Liver (tissue), 8 donors: ENCODE measurements at regions not wholly inside any gene's neighbourhood (a gene's known extent, or its start where the extent isn't known, plus 50 kb on each side); places are given as distances from the start of the nearest gene placed in this dataset.

Experiments used
- DNase-seq: peaks from one replicate; pipeline ENCODE4 v3.0.0-alpha.2; 2017; ENCODE audit warnings: low spot score
- H3K27ac ChIP-seq, 2 donors: one replicate each; pipeline ENCODE4 v1.7.0; 2013; ENCODE audit warnings: inconsistent platforms in 2 of 2, low read length in 2 of 2, control low read depth in 1 of 2, low read depth in 1 of 2, mild to moderate bottlenecking in 1 of 2
- H3K27me3 ChIP-seq, 4 donors: one replicate each; pipeline versions ENCODE4 v1.6.1 to v1.7.0; 2013; ENCODE audit warnings: low read length in 3 of 4, inconsistent platforms in 1 of 4, mild to moderate bottlenecking in 1 of 4, moderate library complexity in 1 of 4; ENCODE audit not compliant: control insufficient read depth in 4 of 4, insufficient read depth in 4 of 4
- H3K36me3 ChIP-seq, 4 donors: one replicate each; pipeline versions ENCODE4 v1.6.1 to v1.7.0; 2013; ENCODE audit warnings: low read length in 3 of 4, mild to moderate bottlenecking in 3 of 4, low read depth in 1 of 4, moderate library complexity in 1 of 4; ENCODE audit not compliant: control insufficient read depth in 4 of 4, insufficient read depth in 3 of 4
- H3K4me1 ChIP-seq, 4 donors: one replicate each; pipeline versions ENCODE4 v1.6.1 to v1.7.0; 2013; ENCODE audit warnings: low read length in 3 of 4, mild to moderate bottlenecking in 3 of 4, moderate library complexity in 1 of 4; ENCODE audit not compliant: control insufficient read depth in 4 of 4, insufficient read depth in 4 of 4
- H3K4me3 ChIP-seq, 3 donors: one replicate each; pipeline versions ENCODE4 v1.6.1 to v1.7.0; 2013; ENCODE audit warnings: low read length in 3 of 3, control low read depth in 1 of 3, low read depth in 1 of 3, mild to moderate bottlenecking in 1 of 3
- H3K9ac ChIP-seq, 2 donors: one replicate each; pipeline ENCODE4 v1.7.0; 2013; ENCODE audit warnings: low read length in 2 of 2, mild to moderate bottlenecking in 2 of 2, moderate library complexity in 2 of 2, control low read depth in 1 of 2, low read depth in 1 of 2
- H3K9me3 ChIP-seq, 4 donors: one replicate each; pipeline versions ENCODE4 v1.6.1 to v1.7.0; 2013; ENCODE audit warnings: low read length in 3 of 4; ENCODE audit not compliant: control insufficient read depth in 4 of 4
- CTCF ChIP-seq: fragments of 150-350 bp; IDR thresholded peaks from 2 replicates; pipeline ENCODE4 v1.5.1; 2017; ENCODE audit warnings: improper control_type of control experiment, low read depth, low read length; ENCODE audit not compliant: missing input control
- EGR1 ChIP-seq, 2 donors: IDR thresholded peaks; 2 replicates each; pipeline ENCODE4 v1.6.1; 2016 to 2018; ENCODE audit warnings: antibody characterized with exemption in 2 of 2, low read depth in 2 of 2
- FOXA1 ChIP-seq: IDR thresholded peaks from 2 replicates; pipeline ENCODE4 v1.6.1; 2016; ENCODE audit warnings: antibody characterized with exemption
- FOXA2 ChIP-seq: IDR thresholded peaks from 2 replicates; pipeline ENCODE4 v1.6.1; 2016; ENCODE audit warnings: antibody characterized with exemption
- GABPA ChIP-seq, 2 donors: IDR thresholded peaks in 1 of 2; conservative IDR thresholded peaks in 1 of 2; 2 replicates each; pipeline ENCODE4 v1.6.1; 2016; ENCODE audit warnings: antibody characterized with exemption in 2 of 2, mild to moderate bottlenecking in 1 of 2, moderate library complexity in 1 of 2
- HNF4A ChIP-seq, 2 donors: conservative IDR thresholded peaks; 2 replicates each; pipeline ENCODE4 v1.6.1; 2016; ENCODE audit warnings: antibody characterized with exemption in 2 of 2, mild to moderate bottlenecking in 2 of 2
- HNF4G ChIP-seq: IDR thresholded peaks from 2 replicates; pipeline ENCODE4 v1.6.1; 2016; ENCODE audit warnings: antibody characterized with exemption
- JUND ChIP-seq, 2 donors: IDR thresholded peaks; 2 replicates each; pipeline ENCODE4 v1.6.1; 2016; ENCODE audit warnings: antibody characterized with exemption in 2 of 2
- MAX ChIP-seq: IDR thresholded peaks from 2 replicates; pipeline ENCODE4 v1.6.1; 2016; ENCODE audit warnings: antibody characterized with exemption
- NR2F2 ChIP-seq: IDR thresholded peaks from 2 replicates; pipeline ENCODE4 v1.6.1; 2016; ENCODE audit warnings: antibody characterized with exemption
- RAD21 ChIP-seq, 2 donors: IDR thresholded peaks; 2 replicates each; pipeline ENCODE4 v1.6.1; 2016; ENCODE audit warnings: antibody characterized with exemption in 2 of 2, mild to moderate bottlenecking in 2 of 2
- REST ChIP-seq: IDR thresholded peaks from 2 replicates; pipeline ENCODE4 v1.6.1; 2016; ENCODE audit warnings: antibody characterized with exemption, mild to moderate bottlenecking
- RXRA ChIP-seq, 2 donors: IDR thresholded peaks; 2 replicates each; pipeline ENCODE4 v1.6.1; 2017 to 2018; ENCODE audit warnings: antibody characterized with exemption in 2 of 2, mild to moderate bottlenecking in 1 of 2
- SP1 ChIP-seq: IDR thresholded peaks from 2 replicates; pipeline ENCODE4 v1.6.1; 2018; ENCODE audit warnings: antibody characterized with exemption, mild to moderate bottlenecking
- TAF1 ChIP-seq: conservative IDR thresholded peaks from 2 replicates; pipeline ENCODE4 v1.6.1; 2016; ENCODE audit warnings: antibody characterized with exemption, mild to moderate bottlenecking
- YY1 ChIP-seq: IDR thresholded peaks from 2 replicates; pipeline ENCODE4 v1.6.1; 2016; ENCODE audit warnings: antibody characterized with exemption, mild to moderate bottlenecking
- WGBS: extraction: QIAGEN DNeasy Blood & Tissue Kit; methylation state at CpG from one replicate; pipeline ENCODE4 v1.1.7; 2013; 5-methylcytosine and 5-hydroxymethylcytosine counted together
- TF ChIP-seq, protein P1 (sequence below): IDR thresholded peaks from 2 replicates; pipeline ENCODE4 v1.6.1; 2016; ENCODE audit warnings: antibody characterized with exemption
- donor health status: healthy.
- donor health status: healthy.
- donor health status: healthy.
- donor health status: healthy.
- donor health status: healthy.

DNA sequence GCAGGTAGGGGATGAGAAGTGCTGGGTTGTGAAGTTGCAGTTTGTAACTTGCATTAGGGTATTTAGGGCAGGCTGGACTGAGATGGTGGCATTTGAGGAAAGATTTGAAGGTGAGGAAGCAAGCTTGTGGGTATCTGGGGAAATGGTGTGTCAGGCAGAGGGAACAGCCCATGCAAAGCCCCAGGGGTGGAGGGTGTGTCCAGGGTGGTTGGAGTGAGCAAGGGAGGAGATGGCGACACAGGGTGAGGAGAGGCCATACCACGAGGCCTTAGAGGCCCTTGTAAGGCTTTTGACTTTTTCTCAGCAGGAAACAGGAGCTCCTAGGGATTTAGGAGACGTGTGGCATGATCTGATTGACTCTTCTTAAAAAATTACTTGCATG lies 136.9 kb downstream of the NUAK1 start:
- TF ChIP-seq TAF1, result no peak
- no peak for TF ChIP-seq RAD21 (IDR thresholded peaks at IDR 0.05)
- TF ChIP-seq JUND (IDR thresholded peaks at IDR 0.05), result no peak
- Histone ChIP-seq H3K4me3 (no peak overlapping the region), H3K36me3 (no peaks in the 10 kb centered on the region), H3K9ac (no peak overlapping the region), H3K27me3 (no peaks in the 10 kb centered on the region), H3K4me1 (no peaks in the 10 kb centered on the region), H3K9me3 (no peaks in the 10 kb centered on the region), H3K27ac (no peak overlapping the region)
- WGBS, result 87% methylated on average over 3 of the region's 3 CpGs
- no peak for DNase-seq

DNA sequence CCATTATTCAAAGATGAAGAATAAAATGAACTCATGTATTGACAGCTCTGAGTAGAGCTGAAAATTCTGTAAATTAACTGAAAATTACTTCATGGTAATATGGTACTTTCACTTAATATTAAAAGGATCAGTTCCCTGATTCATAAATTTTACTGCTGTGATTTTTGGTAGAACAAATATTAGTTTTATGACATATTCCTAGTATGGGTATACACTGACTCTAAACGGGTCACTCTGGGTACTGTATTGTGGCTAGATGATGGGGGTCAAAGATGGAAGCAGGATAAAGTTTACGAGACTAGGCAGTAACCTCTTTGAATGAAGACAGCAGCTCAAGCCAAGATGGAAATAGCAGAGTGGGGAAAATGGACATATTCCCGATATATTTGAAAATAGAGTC lies 135.5 kb downstream of the NUAK1 start:
- Histone ChIP-seq H3K9ac (no peak overlapping the region), H3K9me3 (no peaks in the 10 kb centered on the region), H3K27ac (no peak overlapping the region), H3K4me1 (no peaks in the 10 kb centered on the region), H3K36me3 (no peaks in the 10 kb centered on the region), H3K27me3 (no peaks in the 10 kb centered on the region), H3K4me3 (no peak overlapping the region)
- DNase-seq, result no peak
- WGBS, result 91% methylated on average over 3 of the region's 3 CpGs
- TF ChIP-seq SP1 (no peak), GABPA (IDR thresholded peaks at IDR 0.05 in 1 of 2, conservative IDR thresholded peaks at IDR 0.05 in 1 of 2) (no peak), NR2F2 (no peak), RAD21 (IDR thresholded peaks at IDR 0.05) (no peak)
- TF ChIP-seq, protein P1, sequence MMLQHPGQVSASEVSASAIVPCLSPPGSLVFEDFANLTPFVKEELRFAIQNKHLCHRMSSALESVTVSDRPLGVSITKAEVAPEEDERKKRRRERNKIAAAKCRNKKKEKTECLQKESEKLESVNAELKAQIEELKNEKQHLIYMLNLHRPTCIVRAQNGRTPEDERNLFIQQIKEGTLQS, result no peak

GRCh38 chr12:106004289-106004688 lies 134.5 kb downstream of the NUAK1 start:
- H3K4me1 ChIP-seq, result no peaks in the 10 kb centered on the region
- no peaks in the 10 kb centered on the region for H3K36me3 ChIP-seq
- H3K9me3 ChIP-seq, result no peaks in the 10 kb centered on the region
- no peaks in the 10 kb centered on the region for H3K27me3 ChIP-seq
- H3K9ac ChIP-seq, result no peak overlapping the region
- no peak overlapping the region for H3K27ac ChIP-seq
- TF ChIP-seq GABPA (IDR thresholded peaks at IDR 0.05 in 1 of 2, conservative IDR thresholded peaks at IDR 0.05 in 1 of 2) (no peak), FOXA1 (no peak), TAF1 (no peak), RXRA (IDR thresholded peaks at IDR 0.05) (no peak), YY1 (no peak), EGR1 (IDR thresholded peaks at IDR 0.05; ENCODE audit: low read depth in 2 of 2) (no peak), FOXA2 (no peak), SP1 (no peak), RAD21 (IDR thresholded peaks at IDR 0.05) (no peak), JUND (IDR thresholded peaks at IDR 0.05) (no peak), HNF4G (no peak)
- TF ChIP-seq, protein P1, result no peak
- no peak for DNase-seq
- H3K4me3 ChIP-seq, result no peak overlapping the region

GRCh38 chr12:106006382-106006781 lies 132.4 kb downstream of the NUAK1 start:
- H3K9me3 ChIP-seq, result no peaks in the 10 kb centered on the region
- 85% methylated on average over 4 of the region's 4 CpGs for WGBS
- no peak overlapping the region for H3K27ac ChIP-seq
- DNase-seq, result no peak
- H3K36me3 ChIP-seq, result no peaks in the 10 kb centered on the region
- H3K4me3 ChIP-seq, result no peak overlapping the region
- H3K4me1 ChIP-seq, result no peaks in the 10 kb centered on the region
- no peaks in the 10 kb centered on the region for H3K27me3 ChIP-seq
- H3K9ac ChIP-seq, result no peak overlapping the region
- TF ChIP-seq NR2F2 (no peak), TAF1 (no peak), SP1 (no peak), CTCF (no peak), RAD21 (IDR thresholded peaks at IDR 0.05) (no peak), MAX (no peak), RXRA (IDR thresholded peaks at IDR 0.05) (no peak), REST (no peak), HNF4A (conservative IDR thresholded peaks at IDR 0.05) (no peak), YY1 (no peak)
- TF ChIP-seq, protein P1, result no peak
